Peyer's patch (tissue), 4 donors: ENCODE measurements at regions not wholly inside any gene's neighbourhood (a gene's known extent, or its start where the extent isn't known, plus 50 kb on each side); places are given as distances from the start of the nearest gene placed in this dataset.

Experiments used
- DNase-seq, 3 donors: peaks; one replicate each; pipeline ENCODE4 v3.0.0-alpha.2; 2017 to 2019
- H3K27ac ChIP-seq, 4 donors: fragments of 200-600 bp; sonication (generic); one replicate each; pipeline ENCODE4 v1.5.1; 2016 to 2019
- H3K27me3 ChIP-seq, 2 donors: fragments of 200-600 bp; sonication (generic); one replicate each; pipeline ENCODE4 v1.5.1; 2019
- H3K36me3 ChIP-seq, 3 donors: fragments of 200-600 bp; sonication (generic); one replicate each; pipeline ENCODE4 v1.5.1; 2016 to 2019
- H3K4me1 ChIP-seq, 4 donors: fragments of 200-600 bp; sonication (generic); one replicate each; pipeline ENCODE4 v1.5.1; 2016 to 2019
- H3K4me3 ChIP-seq, 4 donors: fragments of 200-600 bp; sonication (generic); 1 replicate in 3 of 4; 2 replicates in 1 of 4; pipeline ENCODE4 v1.5.1; 2016 to 2019; ENCODE audit warnings: mild to moderate bottlenecking in 1 of 4
- H3K9me3 ChIP-seq, 4 donors: fragments of 200-600 bp; sonication (generic); one replicate each; pipeline ENCODE4 v1.5.1; 2016 to 2019; ENCODE audit warnings: mild to moderate bottlenecking in 1 of 4
- POLR2A ChIP-seq, 2 donors: fragments of 450-650 bp; IDR thresholded peaks; one replicate each; pipeline ENCODE4 v1.5.1; 2017; ENCODE audit warnings: antibody characterized with exemption in 2 of 2, mild to moderate bottlenecking in 2 of 2, moderate library complexity in 2 of 2
- TF ChIP-seq, protein P1 (sequence below), 6 experiments: fragments of 450-650 bp in 4 of 6; fragments of 200-600 bp in 2 of 6; sonication (generic) in 1 of 6; IDR thresholded peaks; one replicate each; pipeline ENCODE4 v1.5.1; 2017 to 2019; ENCODE audit warnings: antibody characterized with exemption in 6 of 6, mild to moderate bottlenecking in 3 of 6, moderate library complexity in 1 of 6

DNA sequence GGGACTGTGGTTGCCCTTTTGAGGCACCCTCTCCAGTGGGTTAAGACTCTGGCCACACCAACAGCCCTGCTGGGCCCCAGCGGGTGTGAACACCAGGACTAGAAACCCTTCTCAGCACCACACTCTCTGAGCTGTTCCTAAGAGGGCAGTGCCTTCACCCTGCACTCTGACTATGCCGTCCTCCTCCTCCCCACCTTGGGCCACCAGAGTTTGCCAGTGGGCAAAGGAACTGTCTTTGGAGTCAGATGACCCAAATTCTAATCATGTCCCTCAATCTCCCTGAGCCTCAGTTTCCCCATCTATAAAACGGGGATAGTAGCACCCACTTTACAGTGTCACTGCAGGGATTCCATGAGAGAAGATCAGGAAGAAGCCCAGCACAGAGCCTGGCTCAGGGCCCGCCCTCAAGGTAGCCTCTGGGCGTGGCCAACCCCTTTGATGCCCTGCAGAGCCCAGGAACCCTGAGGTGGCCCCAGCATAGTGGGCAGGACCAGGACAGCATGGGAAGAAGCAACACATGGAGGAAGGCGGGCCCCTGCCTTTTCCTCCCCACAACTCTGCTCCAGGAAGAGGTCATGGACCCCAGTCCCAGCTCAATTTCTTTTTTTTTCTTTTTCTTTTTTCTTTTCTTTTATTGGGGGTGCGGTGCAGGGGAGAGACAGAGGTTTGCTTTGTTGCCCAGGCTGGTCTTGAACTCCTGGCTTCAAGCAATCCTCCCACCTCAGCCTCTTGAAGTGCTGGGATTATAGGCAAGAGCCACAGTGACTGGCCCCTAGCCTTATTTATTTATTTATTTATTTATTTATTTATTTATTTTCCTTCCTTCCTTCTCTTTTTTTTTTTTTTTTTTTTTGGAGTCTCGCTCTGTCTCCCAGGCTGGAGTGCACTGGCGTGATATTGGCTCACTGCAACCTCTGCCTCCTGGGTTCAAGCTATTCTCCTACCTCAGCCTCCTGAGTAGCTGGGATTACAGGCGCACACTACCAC is 115.7 kb upstream of the LINGO1 start:
- TF ChIP-seq, protein P1, sequence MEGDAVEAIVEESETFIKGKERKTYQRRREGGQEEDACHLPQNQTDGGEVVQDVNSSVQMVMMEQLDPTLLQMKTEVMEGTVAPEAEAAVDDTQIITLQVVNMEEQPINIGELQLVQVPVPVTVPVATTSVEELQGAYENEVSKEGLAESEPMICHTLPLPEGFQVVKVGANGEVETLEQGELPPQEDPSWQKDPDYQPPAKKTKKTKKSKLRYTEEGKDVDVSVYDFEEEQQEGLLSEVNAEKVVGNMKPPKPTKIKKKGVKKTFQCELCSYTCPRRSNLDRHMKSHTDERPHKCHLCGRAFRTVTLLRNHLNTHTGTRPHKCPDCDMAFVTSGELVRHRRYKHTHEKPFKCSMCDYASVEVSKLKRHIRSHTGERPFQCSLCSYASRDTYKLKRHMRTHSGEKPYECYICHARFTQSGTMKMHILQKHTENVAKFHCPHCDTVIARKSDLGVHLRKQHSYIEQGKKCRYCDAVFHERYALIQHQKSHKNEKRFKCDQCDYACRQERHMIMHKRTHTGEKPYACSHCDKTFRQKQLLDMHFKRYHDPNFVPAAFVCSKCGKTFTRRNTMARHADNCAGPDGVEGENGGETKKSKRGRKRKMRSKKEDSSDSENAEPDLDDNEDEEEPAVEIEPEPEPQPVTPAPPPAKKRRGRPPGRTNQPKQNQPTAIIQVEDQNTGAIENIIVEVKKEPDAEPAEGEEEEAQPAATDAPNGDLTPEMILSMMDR (IDR thresholded peaks at IDR 0.05): no peak
- TF ChIP-seq POLR2A (IDR thresholded peaks at IDR 0.05): no peak
- no peak for DNase-seq
- no peaks in the 10 kb centered on the region for H3K27me3 ChIP-seq
- H3K36me3 ChIP-seq: no peaks in the 10 kb centered on the region
- H3K4me3 ChIP-seq: no peak overlapping the region
- no peak overlapping the region for H3K27ac ChIP-seq
- no peaks in the 10 kb centered on the region for H3K9me3 ChIP-seq
- no peaks in the 10 kb centered on the region for H3K4me1 ChIP-seq

DNA sequence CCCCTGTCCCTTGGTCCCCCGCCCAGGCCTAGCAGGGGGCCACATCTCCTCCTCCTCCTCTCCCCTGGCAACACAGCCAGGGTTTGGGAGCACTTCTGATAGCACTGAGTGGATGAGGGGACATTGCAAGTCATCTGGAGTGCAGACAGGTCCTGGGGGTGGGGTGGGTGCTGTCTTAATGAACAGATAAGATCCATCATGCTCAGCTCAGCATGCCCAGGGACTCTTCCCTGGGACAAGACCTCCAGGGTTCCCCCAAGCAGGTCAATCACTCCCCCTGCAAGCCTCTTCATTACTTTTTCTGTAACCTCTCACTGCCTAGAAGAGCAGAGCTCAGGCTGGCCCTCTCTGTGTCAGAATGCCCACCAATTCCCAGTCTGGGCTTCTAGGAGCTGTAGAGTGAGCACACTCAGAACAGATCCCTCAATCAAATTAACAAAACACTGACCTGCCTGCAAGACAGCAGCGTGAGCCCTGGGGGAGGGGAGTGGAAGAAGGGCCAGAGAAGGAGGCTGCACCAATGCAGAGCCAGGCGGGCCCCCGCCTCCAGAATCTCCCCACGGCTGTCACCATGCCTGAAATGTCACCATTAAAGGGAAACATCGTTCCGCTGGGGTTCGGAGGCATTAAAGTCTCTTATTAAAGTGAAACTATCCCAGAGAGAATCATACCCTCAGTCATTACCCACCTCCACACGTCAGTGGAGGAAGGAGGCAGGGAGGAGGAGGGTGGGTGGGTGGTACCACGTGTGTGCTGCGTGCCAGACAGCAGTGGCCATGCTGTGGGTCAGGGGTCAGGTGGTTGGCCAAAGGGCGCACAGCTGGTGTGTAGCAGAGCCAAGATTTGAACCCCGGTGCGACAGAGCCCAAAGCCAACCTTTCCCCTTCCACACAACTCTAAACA is 114.7 kb upstream of the LINGO1 start:
- TF ChIP-seq POLR2A (IDR thresholded peaks at IDR 0.05): no peak
- TF ChIP-seq, protein P1 (IDR thresholded peaks at IDR 0.05): no peak
- H3K27ac ChIP-seq: no peak overlapping the region
- no peaks in the 10 kb centered on the region for H3K9me3 ChIP-seq
- H3K27me3 ChIP-seq: no peaks in the 10 kb centered on the region
- no peak for DNase-seq
- H3K36me3 ChIP-seq: no peaks in the 10 kb centered on the region
- H3K4me1 ChIP-seq: no peaks in the 10 kb centered on the region
- no peak overlapping the region for H3K4me3 ChIP-seq

DNA sequence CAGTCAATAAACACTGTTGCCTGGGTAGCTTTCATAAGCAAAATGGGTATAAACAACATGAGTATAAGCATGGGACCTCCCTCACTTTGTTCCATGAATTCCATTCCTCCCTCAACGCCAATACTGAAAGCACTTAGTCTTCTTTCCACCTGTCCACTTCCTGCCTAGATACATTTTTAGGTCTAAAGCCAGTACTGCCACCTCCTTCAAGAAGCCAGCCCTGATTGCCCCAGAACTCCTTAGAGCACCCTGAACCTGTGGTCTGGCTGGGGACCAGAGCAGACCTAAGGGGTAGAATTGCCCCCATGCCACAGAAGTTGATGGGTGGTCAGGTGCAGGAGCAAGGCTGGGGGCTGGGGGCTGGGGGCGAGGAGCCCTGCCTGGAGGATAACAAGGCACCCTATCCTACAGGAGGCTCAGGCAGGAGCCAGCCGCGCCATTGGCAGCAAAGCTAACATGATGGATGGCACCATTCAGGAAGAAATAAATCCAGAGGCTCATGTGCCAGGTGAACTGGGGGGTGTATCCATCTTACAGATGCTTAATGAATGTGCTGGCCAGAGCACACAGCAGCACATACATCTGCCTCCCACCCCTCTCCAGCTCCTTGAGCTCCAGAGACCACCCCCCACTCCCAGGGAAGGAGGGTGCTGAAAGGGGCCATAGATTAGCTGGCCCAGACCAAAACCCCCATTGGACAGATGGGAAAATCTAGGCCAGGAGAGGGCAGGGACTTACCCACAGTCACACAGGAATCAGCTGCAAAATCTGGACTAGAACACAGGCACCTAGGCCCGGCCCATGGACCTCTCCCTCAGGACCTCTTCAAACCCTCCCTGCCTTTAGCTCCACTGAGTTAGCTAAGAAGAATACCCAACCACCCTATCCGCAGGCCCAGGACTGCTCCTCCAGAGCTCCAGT is 113.8 kb upstream of the LINGO1 start:
- Histone ChIP-seq H3K36me3 (no peaks in the 10 kb centered on the region), H3K27ac (no peak overlapping the region), H3K9me3 (no peaks in the 10 kb centered on the region), H3K27me3 (no peaks in the 10 kb centered on the region), H3K4me3 (no peak overlapping the region), H3K4me1 (no peaks in the 10 kb centered on the region)
- DNase-seq: no peak
- TF ChIP-seq, protein P1 (IDR thresholded peaks at IDR 0.05): no peak
- no peak for TF ChIP-seq POLR2A (IDR thresholded peaks at IDR 0.05)

DNA sequence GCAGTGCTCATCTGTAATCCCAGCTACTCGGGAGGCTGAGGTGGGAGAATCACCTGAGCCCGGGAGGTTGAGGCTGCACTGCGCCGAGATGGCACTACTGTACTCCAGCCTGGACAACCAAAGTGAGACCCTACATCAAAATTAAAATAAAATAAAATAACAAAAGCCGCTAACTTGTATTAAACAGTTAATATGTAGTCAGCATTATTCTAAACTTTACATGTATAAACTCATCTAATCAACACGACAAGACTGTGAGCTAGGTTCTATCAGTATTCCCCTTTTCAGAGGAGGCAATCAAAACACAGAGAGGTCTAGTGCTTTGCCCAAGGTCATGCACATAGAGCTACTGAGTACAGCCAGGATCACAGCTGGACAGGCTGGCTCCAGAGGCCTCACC is 111.7 kb upstream of the LINGO1 start:
- H3K36me3 ChIP-seq: no peaks in the 10 kb centered on the region
- no peaks in the 10 kb centered on the region for H3K9me3 ChIP-seq
- no peaks in the 10 kb centered on the region for H3K4me1 ChIP-seq
- no peak overlapping the region for H3K4me3 ChIP-seq
- no peaks in the 10 kb centered on the region for H3K27me3 ChIP-seq
- no peak for TF ChIP-seq POLR2A (IDR thresholded peaks at IDR 0.05)
- TF ChIP-seq, protein P1 (IDR thresholded peaks at IDR 0.05): no peak
- DNase-seq: no peak
- H3K27ac ChIP-seq: no peak overlapping the region

DNA sequence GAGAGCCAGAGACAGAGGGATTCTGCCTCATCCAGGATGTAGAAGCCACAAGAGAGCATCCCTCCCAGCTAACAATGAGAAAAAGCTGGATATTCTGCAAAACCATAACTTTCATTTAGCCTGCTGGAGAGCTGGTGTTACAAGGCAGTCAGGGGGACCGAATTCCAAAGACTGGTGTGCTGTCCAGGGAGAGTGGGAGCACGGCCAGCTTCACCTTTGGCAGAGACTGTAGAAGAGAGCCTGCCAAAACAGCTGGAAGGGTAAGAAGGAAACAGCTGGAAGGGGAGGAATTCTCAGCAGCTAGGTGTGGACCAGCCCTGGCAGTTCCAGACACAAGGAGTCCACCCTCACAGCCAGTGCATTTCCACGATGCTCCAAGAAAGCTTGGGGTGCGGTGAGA is 109.9 kb upstream of the LINGO1 start:
- H3K27ac ChIP-seq: no peak overlapping the region
- H3K27me3 ChIP-seq: no peaks in the 10 kb centered on the region
- H3K4me3 ChIP-seq: no peak overlapping the region
- no peaks in the 10 kb centered on the region for H3K36me3 ChIP-seq
- no peaks in the 10 kb centered on the region for H3K4me1 ChIP-seq
- DNase-seq: no peak
- TF ChIP-seq, protein P1 (IDR thresholded peaks at IDR 0.05): no peak
- no peak for TF ChIP-seq POLR2A (IDR thresholded peaks at IDR 0.05)
- no peaks in the 10 kb centered on the region for H3K9me3 ChIP-seq
